GM12865 (cell line): ENCODE measurements at regions not wholly inside any gene's neighbourhood (a gene's known extent, or its start where the extent isn't known, plus 50 kb on each side); places are given as distances from the start of the nearest gene placed in this dataset.

Source experiments
- DNase-seq: peaks from one replicate; pipeline ENCODE4 v3.0.0; 2010; ENCODE audit warnings: low read depth
- H3K4me3 ChIP-seq: 2 replicates; pipeline ENCODE4 v1.5.1; 2011; ENCODE audit warnings: mild to moderate bottlenecking, low read depth, low read length, control low read depth
- TF ChIP-seq, protein P1 (sequence below): IDR thresholded peaks from 2 replicates; pipeline ENCODE4 v1.5.1; 2011; ENCODE audit warnings: low read length, control low read depth, low read depth, inconsistent platforms; ENCODE audit not compliant: insufficient read depth; ENCODE audit errors: missing control alignments

DNA sequence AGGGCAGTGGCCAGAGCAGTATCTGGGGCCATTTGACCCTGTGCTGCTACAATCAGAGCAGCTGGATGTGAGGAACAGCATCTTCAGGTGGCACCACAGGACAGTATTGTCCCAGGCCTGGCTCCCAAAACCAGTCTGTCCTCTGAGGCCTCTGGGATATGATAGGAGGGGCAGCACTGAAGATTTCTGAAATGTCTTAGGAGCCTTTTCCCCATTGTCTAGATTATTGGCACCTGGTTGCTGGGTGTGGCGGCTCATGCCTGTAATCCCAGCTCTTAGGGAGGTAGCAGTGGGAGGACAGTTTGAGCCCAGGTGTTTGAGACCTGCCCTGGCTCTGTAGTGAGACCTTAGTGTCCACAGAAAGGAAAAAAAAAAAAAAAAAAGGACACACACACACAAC, 137.6 kb upstream of the FOXN2 start:
- DNase-seq, result no peak
- no peak overlapping the region for H3K4me3 ChIP-seq
- TF ChIP-seq, protein P1, sequence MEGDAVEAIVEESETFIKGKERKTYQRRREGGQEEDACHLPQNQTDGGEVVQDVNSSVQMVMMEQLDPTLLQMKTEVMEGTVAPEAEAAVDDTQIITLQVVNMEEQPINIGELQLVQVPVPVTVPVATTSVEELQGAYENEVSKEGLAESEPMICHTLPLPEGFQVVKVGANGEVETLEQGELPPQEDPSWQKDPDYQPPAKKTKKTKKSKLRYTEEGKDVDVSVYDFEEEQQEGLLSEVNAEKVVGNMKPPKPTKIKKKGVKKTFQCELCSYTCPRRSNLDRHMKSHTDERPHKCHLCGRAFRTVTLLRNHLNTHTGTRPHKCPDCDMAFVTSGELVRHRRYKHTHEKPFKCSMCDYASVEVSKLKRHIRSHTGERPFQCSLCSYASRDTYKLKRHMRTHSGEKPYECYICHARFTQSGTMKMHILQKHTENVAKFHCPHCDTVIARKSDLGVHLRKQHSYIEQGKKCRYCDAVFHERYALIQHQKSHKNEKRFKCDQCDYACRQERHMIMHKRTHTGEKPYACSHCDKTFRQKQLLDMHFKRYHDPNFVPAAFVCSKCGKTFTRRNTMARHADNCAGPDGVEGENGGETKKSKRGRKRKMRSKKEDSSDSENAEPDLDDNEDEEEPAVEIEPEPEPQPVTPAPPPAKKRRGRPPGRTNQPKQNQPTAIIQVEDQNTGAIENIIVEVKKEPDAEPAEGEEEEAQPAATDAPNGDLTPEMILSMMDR, result no peak

DNA sequence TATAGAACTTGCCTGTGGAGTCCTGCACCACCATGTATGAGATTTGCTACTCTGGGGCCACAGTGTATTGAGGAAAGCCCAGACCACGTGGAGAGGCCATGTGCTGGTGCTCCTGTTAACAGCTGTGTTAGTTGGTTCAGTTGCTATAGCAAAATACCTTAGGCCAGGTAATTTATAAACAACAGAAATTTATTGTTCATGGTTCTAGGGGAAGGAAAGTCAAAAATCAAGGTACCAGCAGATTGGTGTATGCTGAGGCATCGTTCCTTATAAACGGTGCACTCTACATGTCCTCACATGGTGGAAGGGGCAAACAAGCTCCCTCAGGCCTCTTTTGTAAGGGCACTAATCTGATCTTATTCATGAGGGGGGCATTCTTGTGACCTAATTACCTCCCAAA, 135.9 kb upstream of the FOXN2 start:
- H3K4me3 ChIP-seq, result no peak overlapping the region
- TF ChIP-seq, protein P1, result no peak
- DNase-seq, result no peak

GRCh38 chr2:48180557-48180956, 133.9 kb upstream of the FOXN2 start:
- no peak for DNase-seq
- TF ChIP-seq, protein P1, result no peak
- no peak overlapping the region for H3K4me3 ChIP-seq

DNA sequence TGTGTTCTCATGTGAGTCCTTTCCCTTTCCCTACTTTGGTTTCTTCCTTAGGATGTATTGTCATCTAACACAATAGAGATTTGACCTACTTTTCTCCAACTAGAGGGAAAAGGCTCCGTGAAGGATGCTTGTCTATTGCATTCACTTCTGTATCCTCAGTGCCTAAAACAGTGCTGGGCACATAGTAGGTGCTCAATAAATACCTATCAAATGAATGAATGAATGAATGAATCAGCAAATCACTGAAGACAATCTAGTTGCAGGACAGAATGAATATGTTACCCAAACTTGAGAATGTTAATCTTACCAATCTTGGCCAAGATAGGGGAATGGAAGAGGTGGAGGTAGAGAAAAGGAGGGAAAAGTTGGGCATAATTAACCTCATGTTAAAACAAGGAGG, 131.2 kb upstream of the FOXN2 start:
- TF ChIP-seq, protein P1, result no peak
- DNase-seq, result no peak
- H3K4me3 ChIP-seq, result no peak overlapping the region

DNA sequence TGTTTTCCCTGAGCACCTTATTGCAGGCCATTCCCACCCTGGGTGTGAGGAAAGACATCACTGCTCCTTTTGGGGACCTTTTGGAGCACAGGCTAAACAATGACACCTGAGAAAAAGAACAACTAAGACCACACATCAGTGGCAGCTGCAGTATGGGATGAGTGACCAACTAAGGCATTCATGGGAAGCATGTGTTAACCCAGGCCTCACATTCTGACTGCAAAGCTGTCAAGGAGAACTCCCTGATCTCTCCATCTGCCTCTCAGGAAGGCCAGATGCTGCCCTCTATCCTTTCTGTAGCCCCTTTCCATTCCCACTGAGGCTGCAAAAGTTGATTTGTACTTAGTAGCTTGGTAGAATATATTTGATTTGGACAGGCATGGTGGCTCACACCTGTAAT, 130.5 kb upstream of the FOXN2 start:
- TF ChIP-seq, protein P1, result no peak
- no peak for DNase-seq
- H3K4me3 ChIP-seq, result no peak overlapping the region

DNA sequence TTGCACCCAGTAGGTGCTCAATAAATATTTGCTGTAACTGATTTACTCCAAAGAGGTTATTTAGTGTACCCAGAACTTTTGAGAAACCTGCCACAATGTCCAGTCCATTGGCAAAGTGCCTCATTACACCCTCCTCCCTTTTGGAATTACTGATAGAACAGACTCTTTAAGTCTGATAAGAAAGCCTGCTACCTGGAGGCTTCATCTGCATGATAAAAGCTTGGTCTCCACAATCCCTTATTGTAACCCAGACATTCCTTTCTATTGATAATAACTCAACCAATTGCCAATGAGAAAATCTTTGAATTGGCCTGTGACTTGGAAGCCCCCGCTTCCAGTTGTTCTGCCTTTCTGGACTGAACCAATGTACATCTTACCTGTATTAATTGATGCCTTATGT, 127.0 kb upstream of the FOXN2 start:
- H3K4me3 ChIP-seq, result no peak overlapping the region
- TF ChIP-seq, protein P1, result no peak
- DNase-seq, result no peak

GRCh38 chr2:48189552-48190228, 124.8 kb upstream of the FOXN2 start:
- TF ChIP-seq, protein P1, result no peak
- no peak for DNase-seq
- no peak overlapping the region for H3K4me3 ChIP-seq
